ENCODE measurements at regions not wholly inside any gene's neighbourhood (a gene's known extent, or its start where the extent isn't known, plus 50 kb on each side); places are given as distances from the start of the nearest gene placed in this dataset.
A peak's percentile ranks its signal among the peaks of the same experiment; 100 is the strongest.
"Not testable (repeated sequence)": the region's sequence is repeated elsewhere in the genome, so short reads cannot be mapped to it uniquely, and the experiment has no call there.

DNA sequence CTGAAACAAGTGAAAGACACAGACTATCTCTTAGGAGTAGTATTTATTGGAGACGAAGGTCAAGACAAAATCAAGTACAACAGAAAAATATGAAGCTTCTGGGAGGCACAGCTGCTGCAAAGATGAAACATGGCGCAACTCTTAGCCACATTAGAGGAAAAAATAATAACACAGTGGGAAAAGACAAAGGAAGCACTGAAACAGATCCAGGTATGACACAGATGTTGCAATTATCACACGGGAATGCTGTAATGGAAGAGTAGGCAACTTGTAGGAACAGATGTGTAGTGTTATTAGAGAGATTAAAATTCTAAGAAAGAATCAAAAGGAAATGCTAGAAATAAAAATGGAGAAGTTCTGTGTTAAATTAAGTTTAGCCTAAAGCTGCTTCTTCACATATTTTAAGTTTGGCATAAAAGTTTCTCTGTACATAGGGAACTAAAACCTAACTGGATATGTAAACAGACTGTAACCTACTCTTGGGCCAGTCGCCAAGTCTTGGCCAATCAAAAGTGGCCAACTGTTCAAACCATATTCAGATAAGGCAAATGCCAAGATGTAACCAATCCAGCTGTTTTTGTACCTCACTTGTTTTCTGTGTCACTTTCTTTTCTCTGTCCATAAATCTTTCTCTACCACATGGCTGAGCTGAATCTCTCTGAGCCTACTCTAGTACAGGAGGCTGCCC lies 1132.0 kb upstream of the LRRTM3 start:
- TF ChIP-seq, protein P1, sequence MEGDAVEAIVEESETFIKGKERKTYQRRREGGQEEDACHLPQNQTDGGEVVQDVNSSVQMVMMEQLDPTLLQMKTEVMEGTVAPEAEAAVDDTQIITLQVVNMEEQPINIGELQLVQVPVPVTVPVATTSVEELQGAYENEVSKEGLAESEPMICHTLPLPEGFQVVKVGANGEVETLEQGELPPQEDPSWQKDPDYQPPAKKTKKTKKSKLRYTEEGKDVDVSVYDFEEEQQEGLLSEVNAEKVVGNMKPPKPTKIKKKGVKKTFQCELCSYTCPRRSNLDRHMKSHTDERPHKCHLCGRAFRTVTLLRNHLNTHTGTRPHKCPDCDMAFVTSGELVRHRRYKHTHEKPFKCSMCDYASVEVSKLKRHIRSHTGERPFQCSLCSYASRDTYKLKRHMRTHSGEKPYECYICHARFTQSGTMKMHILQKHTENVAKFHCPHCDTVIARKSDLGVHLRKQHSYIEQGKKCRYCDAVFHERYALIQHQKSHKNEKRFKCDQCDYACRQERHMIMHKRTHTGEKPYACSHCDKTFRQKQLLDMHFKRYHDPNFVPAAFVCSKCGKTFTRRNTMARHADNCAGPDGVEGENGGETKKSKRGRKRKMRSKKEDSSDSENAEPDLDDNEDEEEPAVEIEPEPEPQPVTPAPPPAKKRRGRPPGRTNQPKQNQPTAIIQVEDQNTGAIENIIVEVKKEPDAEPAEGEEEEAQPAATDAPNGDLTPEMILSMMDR (IDR thresholded peaks at IDR 0.05; ENCODE audit: insufficient read depth, low read depth, low read length, missing control alignments): no peak
- no peak overlapping the region for H3K4me3 ChIP-seq (ENCODE audit: low read depth, low read length)
- no peak for DNase-seq (ENCODE audit: low read depth)

- H3K4me3 ChIP-seq (ENCODE audit: low read depth, low read length): not testable (repeated sequence)
Measured at GRCh38 chr10:65794861-65795260, 1131.0 kb upstream of the LRRTM3 start.

DNA sequence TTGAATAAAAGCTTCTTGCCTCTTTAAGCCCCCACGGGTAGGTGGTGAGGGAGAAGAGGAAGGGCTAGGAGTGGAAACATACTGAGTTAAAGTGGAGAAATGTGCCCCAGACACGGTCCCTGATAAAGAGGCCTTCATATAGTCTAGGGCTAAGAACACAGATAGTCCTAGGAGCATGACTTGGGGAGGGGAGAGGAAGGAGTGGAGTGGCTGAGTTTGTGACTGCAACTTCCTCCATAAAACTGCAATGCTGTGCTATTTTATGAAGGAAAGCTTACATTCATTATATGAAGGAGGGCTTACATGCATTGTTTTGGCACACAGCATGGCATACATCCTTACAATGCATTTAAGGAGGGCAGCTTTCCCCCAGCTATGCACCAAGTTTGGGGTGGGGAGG lies 1129.4 kb upstream of the LRRTM3 start:
- H3K4me3 ChIP-seq (ENCODE audit: low read depth, low read length): no peak overlapping the region
- TF ChIP-seq, protein P1 (IDR thresholded peaks at IDR 0.05; ENCODE audit: insufficient read depth, low read depth, low read length, missing control alignments): no peak

More at GRCh38 chr10:65794861-65795260, 1131.0 kb upstream of the LRRTM3 start:
- not testable (repeated sequence) for DNase-seq (ENCODE audit: low read depth)

DNA sequence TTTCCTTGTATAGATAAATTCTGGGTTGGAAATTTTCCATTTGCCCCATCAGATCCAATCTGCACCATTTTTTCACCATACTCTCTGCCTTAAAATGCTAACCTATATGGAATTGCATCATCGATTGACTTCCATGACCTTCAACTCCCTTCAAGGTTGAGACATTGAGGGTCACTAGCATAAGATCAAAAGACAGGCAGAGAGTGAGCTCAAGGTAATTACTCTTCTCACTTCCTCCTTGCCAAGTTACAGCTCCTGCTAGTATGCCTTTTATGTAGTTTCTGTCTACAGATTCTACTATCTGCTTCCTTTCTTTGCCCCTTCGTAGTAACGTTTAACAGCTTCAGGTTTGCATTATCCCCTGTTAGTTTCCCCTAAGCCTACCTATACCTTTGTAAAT lies 1127.7 kb upstream of the LRRTM3 start:
- DNase-seq (ENCODE audit: low read depth): peak; percentile 2
- no peak overlapping the region for H3K4me3 ChIP-seq (ENCODE audit: low read depth, low read length)
- TF ChIP-seq, protein P1 (IDR thresholded peaks at IDR 0.05; ENCODE audit: insufficient read depth, low read depth, low read length, missing control alignments): no peak

More for the DNA sequence above, 1129.4 kb upstream of the LRRTM3 start:
- DNase-seq (ENCODE audit: low read depth): no peak

DNA sequence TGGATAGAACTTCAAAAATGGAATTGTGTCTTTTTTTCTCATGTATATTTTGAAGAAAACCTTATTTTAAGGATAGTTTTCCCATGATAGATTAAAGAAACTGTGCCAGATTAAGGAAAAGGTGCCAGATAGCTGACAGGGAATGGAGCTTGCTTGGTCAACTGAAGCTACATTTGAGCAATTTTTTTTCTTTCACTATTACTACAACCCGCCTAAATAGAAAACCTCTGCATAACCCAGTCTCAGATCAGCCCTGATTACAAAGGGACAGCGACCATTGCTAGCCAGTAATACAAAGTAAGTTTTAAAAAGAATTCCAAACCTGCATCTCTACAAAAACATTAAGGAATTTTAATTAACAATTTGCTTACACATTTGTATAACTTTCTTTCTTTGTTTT lies 1123.4 kb upstream of the LRRTM3 start:
- TF ChIP-seq, protein P1 (IDR thresholded peaks at IDR 0.05; ENCODE audit: insufficient read depth, low read depth, low read length, missing control alignments): no peak
- no peak for DNase-seq (ENCODE audit: low read depth)
- H3K4me3 ChIP-seq (ENCODE audit: low read depth, low read length): no peak overlapping the region

DNA sequence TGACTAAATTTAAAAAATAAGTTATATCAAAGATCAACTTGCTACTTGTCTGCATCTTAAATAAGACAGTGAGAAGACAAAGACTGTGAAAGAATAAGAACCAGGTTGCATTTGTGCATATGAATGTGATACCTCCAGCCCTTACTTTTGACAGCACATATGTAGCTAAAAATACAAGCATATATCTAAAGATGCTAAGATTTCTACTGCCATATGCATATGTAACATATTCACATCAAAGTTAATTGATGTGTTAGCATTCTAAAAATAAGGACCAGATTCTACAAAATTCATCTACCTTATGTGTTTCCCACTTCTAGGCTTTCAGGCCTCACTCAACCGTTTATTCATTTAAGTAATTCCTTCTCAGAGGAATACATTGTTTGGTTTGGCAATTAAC lies 1120.3 kb upstream of the LRRTM3 start:
- H3K4me3 ChIP-seq (ENCODE audit: low read depth, low read length): no peak overlapping the region
- TF ChIP-seq, protein P1 (IDR thresholded peaks at IDR 0.05; ENCODE audit: insufficient read depth, low read depth, low read length, missing control alignments): no peak
- no peak for DNase-seq (ENCODE audit: low read depth)

GRCh38 chr10:65805993-65806392 lies 1119.8 kb upstream of the LRRTM3 start:
- TF ChIP-seq, protein P1 (IDR thresholded peaks at IDR 0.05; ENCODE audit: insufficient read depth, low read depth, low read length, missing control alignments): no peak
- no peak overlapping the region for H3K4me3 ChIP-seq (ENCODE audit: low read depth, low read length)
- no peak for DNase-seq (ENCODE audit: low read depth)
